WERI-Rb-1 (cell line): ENCODE measurements at regions not wholly inside any gene's neighbourhood (a gene's known extent, or its start where the extent isn't known, plus 50 kb on each side); places are given as distances from the start of the nearest gene placed in this dataset.

Experiments used
- DNase-seq: peaks from one replicate; pipeline ENCODE4 v3.0.0-alpha.2; 2020
- H3K27ac ChIP-seq: fragments of 250-450 bp; sonication (Bioruptor Pico); 2 replicates; pipeline ENCODE4 v1.5.1; 2020; ENCODE audit warnings: mild to moderate bottlenecking, moderate library complexity
- H3K27me3 ChIP-seq: fragments of 250-450 bp; sonication (Bioruptor Pico); 2 replicates; pipeline ENCODE4 v1.5.1; 2021; ENCODE audit warnings: mild to moderate bottlenecking, low read depth, moderate library complexity; ENCODE audit not compliant: insufficient read depth, severe bottlenecking
- H3K36me3 ChIP-seq: fragments of 250-450 bp; sonication (Bioruptor Pico); 2 replicates; pipeline ENCODE4 v1.5.1; 2020; ENCODE audit warnings: mild to moderate bottlenecking, moderate library complexity
- H3K4me3 ChIP-seq: 2 replicates; pipeline ENCODE4 v1.5.1; 2011; ENCODE audit warnings: low read depth, mild to moderate bottlenecking, control low read depth, low read length
- H3K9me3 ChIP-seq: fragments of 250-450 bp; sonication (Bioruptor Pico); 2 replicates; pipeline ENCODE4 v1.5.1; 2021; ENCODE audit warnings: mild to moderate bottlenecking, moderate library complexity; ENCODE audit not compliant: severe bottlenecking
- CTCF ChIP-seq: IDR thresholded peaks from 2 replicates; pipeline ENCODE4 v1.5.1; 2011; ENCODE audit warnings: low read depth, mild to moderate bottlenecking, control low read depth, inconsistent platforms, low read length

- no peaks in the 10 kb centered on the region for H3K36me3 ChIP-seq
- TF ChIP-seq CTCF: peak; percentile 65
- no peak for DNase-seq
Observed at GRCh38 chr4:92163348-92163747, 140.4 kb upstream of the GRID2 start.

GRCh38 chr4:92170340-92170739 is 133.4 kb upstream of the GRID2 start:
- no peak for DNase-seq

More at GRCh38 chr4:92163348-92163747, 140.4 kb upstream of the GRID2 start:
- no peaks in the 10 kb centered on the region for H3K9me3 ChIP-seq
- no peak overlapping the region for H3K27ac ChIP-seq
- H3K27me3 ChIP-seq: no peaks in the 10 kb centered on the region
- H3K4me3 ChIP-seq: no peak overlapping the region

GRCh38 chr4:92172203-92172602 is 131.6 kb upstream of the GRID2 start:
- Histone ChIP-seq H3K36me3 (no peaks in the 10 kb centered on the region), H3K27ac (no peak overlapping the region), H3K4me3 (no peak overlapping the region), H3K27me3 (no peaks in the 10 kb centered on the region), H3K9me3 (no peaks in the 10 kb centered on the region)
- DNase-seq: no peak
- no peak for TF ChIP-seq CTCF

More at GRCh38 chr4:92170340-92170739, 133.4 kb upstream of the GRID2 start:
- Histone ChIP-seq H3K36me3 (no peaks in the 10 kb centered on the region), H3K4me3 (no peak overlapping the region), H3K27ac (no peak overlapping the region), H3K27me3 (no peaks in the 10 kb centered on the region), H3K9me3 (no peaks in the 10 kb centered on the region)
- no peak for TF ChIP-seq CTCF

GRCh38 chr4:92175250-92175649 is 128.5 kb upstream of the GRID2 start:
- Histone ChIP-seq H3K27me3 (no peaks in the 10 kb centered on the region), H3K9me3 (no peaks in the 10 kb centered on the region), H3K36me3 (no peaks in the 10 kb centered on the region), H3K4me3 (no peak overlapping the region), H3K27ac (no peak overlapping the region)
- 0 out of 2 replicates have a peak, but pooled peaks have one; percentile 7 for TF ChIP-seq CTCF
- DNase-seq: no peak

GRCh38 chr4:92182006-92182735 is 121.6 kb upstream of the GRID2 start:
- no peak for DNase-seq
- Histone ChIP-seq H3K27ac (no peak overlapping the region), H3K27me3 (no peaks in the 10 kb centered on the region), H3K36me3 (no peaks in the 10 kb centered on the region), H3K4me3 (no peak overlapping the region), H3K9me3 (peaks cover 3% of the 10 kb centered on the region)
- no peak for TF ChIP-seq CTCF
